Activated CD8-positive, alpha-beta memory T cell treated with anti-CD3 and anti-CD28 coated beads, Interleukin-2, amount 50 U/mL, for 4 hours (primary cell): ENCODE measurements at regions not wholly inside any gene's neighbourhood (a gene's known extent, or its start where the extent isn't known, plus 50 kb on each side); places are given as distances from the start of the nearest gene placed in this dataset.
A peak's percentile ranks its signal among the peaks of the same experiment; 100 is the strongest.

Experiments used
- DNase-seq: peaks from one replicate; pipeline ENCODE4 v3.0.0-alpha.2; 2020

DNA sequence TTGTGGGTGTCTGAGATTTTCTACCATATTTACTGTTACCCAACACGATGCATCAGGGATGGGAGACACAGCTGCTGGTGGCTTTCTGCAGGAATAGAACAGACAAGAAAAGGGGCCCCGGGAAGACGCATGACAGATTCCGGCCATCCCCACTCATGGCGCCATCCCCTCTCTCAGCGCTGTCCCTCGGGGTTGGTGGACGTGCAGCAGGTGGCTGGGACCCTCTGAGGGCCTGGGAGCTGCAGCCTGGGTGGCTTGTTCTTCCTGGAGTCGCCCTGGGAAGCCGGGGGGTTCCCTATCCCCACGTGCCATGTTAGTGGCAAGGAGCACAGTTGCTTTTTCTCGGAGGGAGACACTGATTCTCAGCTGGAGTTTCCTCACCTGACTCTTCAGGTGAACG is 1123.3 kb downstream of the BRD1 start:
- DNase-seq, result peak; percentile 6

DNA sequence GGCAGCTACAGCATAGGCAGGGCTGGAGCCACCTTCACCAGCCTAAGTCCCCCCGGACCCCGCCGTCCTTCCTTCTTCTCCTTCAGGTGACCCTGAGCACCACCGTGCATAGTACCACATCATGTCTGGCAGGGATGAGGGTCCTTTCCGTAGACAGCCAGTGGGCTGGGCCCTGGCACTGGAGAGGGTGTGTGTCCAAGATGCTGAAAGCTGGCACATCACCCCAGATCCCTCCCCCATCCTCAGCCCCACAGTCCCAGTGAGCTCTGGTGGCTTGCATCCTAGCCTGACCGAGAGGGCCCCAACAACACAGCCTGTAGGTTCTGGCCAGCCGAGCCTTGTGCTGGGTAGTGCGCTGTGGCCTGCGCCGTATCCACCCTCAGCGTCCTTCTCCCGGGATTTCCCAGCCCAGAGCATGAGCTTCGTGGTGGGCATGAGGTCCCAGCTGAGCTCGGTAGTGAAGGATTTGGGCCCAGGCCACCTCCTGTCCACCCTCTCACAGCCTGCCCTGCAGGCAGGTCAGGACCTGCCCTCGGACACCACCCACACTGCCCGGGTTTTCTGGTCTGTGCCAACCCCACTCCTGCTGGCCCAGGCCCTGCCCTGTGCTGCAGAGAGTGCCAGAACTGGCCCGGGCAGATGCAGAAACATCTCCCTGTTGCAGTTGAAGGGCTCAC is 1124.3 kb downstream of the BRD1 start:
- DNase-seq, result no peak

DNA sequence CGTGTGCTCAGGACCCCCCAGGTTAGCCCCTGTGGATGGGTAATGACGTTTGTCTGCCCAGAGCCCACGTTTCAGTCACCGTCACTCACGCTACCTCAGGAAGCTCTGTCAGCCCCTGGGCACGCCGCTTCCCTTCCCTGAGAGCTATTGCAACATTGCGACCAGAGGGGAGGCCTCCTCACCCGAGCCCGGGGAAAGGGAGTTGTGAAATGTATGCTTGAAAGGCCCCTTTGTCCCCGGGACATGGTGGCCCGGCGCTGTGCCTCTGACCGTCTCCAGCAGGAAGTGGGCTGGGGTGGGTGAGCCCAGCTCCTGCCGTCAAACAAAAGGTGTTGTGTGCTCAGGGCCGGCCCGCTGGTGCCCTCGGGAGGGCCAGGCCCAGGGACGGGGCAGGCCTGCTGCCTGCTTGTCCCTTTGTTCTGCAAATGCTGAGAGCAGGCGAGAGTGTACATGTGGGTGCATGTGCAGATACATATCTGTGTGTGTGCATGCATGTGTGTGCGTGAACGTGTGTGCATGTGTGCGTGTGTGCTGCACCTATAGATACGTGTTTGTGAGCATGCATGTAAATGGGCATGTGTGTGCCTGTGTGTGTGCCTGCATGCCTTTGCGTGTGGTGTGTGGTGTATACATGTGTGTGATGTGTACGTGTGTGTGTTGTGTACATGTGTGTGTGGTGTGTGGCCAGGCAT is 1125.0 kb downstream of the BRD1 start:
- DNase-seq, result no peak

DNA sequence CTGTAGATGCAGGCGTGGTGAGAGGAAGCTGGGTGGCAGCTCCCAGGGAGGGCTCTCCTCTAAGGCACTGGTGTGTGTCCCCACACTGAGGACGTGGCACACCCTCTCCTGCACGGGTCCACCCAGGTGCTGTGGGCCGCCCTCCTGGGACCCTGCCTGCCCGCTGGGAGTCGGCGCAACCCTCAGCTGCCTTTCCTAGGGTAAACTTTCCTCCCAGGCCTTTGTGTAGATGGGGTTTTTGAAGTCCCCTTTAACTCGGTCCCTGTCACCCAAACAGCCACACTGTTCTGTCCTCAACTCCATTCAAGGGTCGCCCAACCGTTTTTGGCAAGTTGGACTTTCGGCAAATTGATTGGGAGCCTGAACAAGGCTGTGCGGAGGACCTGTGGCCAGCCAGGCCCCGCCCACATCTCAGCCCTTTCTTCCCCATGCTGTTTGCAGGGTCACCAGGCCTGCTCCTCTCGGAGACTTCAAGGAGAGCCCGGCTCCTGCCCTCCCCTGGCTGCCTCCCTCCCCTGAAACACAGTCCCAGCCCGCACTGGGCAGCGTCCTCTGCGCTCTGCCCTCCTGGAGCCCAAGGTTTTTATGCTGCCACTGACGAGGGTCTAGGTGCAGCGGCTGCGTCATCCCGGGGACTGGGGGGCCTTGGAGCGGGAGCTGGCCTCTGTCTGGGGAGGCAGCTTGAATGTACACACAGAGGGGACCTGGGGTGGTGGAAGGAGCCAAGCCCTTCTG is 1126.2 kb downstream of the BRD1 start:
- no peak for DNase-seq

DNA sequence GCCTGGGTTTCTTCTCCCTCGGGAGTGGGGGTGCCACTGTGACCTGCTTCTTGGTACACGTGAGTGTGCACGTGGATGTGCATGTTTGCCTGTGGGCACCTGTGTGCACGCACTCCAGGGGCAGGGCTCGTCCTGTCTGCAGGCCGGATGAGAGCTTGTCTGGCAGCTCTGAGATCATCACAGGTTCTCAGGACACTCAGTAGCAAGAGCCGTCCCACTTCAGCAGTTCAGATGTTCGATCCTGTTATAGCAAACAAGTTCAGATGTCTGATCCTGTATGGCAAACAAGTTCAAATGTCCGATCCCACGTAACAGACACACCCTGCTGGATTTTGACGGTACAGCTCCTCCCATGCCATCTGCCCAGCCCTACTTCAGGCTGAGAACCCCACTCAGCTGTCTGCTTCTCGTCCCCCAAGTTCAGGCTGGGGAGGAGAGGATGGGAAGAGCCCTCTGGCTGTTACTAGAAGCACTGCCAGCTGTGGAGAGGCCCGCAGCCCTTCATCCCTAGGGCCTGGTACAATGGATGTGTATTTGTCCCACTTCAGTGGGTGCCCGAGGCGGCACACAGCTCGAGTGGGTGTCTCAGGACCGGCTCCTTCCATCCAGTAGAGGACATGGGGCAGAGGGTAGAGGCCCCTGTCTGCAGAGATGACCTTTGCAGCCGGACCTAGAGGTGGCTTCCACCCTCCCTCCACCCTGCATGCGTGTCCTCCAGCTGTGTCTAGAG is 1126.9 kb downstream of the BRD1 start:
- no peak for DNase-seq

DNA sequence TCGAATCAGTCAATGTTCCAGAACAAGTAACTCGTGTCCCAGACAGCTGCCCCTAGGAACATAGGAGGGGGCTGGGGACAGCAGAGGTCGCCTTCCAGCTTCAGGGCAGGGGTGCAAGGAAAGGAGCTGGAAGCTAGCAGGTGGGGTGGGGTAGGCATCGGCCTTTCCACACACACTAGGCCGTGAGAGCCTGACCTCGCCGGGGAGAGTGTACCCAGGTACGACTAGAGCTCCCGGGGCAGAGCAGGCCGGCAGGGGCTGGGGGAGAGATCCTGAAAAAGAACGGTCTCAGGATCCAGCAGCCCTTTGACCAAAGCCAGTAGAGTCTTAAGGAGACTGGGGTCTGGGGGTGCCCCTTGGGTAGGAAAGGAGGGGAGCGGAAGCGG is 1127.5 kb downstream of the BRD1 start:
- DNase-seq, result no peak

DNA sequence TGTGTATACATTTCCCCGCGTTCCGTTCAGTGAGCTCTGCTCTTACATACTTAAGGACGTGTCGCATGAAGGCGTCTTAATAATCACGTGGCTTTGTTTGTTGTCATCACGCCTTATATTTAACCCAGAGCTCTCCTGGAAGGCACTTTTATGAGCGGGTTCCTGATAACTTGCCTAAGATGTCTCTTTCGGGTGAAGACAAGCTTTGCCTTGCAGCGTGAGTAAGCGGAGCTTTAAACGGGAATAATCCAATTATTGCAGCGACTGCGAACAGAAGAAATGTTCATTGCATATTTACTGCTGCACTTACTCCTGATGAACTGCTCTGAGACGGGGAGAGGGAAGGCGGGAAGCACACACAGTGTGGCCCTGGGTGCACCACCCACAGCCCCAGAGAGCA is 1128.2 kb downstream of the BRD1 start:
- DNase-seq, result no peak

DNA sequence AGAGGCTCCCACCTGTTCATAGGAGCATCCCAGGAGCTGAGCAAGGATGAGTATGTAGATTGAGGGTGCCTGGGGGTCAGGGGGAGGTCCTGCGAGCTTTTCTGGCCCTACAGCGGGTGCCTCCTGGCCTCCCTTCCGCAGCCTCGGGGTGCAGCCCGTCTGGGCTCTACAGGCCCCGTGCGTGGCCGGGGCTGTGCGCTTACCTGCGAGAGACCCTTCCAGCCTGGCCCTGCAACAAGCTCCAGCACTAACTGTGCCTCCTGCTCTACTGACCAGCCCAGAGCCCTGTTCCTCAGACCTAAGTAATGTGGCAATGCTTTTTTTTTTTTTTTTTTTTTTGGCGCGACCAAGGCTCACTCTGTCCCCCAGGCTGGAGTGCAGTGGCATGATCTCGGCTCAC is 1129.1 kb downstream of the BRD1 start:
- no peak for DNase-seq

DNA sequence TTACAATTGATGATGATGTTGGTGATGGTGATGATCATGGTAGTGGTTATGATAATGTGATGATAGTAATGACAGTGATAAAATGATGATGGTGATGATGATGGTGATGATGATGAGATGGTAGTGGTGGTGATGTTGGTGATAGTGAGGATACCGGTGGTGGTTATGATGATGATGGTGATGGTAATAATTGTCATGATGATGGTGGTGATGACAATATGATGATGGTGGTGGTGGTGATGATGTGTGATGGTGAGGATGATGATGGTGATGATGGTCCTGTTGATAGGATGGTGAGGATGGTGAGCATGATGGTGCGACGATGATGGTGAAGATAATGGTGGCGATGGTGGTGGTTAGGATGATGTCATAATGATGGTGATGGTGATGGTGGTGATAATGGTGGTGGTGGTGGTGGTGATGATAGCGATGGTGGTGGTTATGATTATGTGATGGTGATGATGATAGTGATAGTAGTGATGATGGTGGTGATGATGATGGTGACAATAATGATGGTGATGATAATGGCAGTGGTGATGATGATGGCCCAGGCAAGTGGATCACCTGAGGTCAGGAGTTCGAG is 1129.9 kb downstream of the BRD1 start:
- no peak for DNase-seq

DNA sequence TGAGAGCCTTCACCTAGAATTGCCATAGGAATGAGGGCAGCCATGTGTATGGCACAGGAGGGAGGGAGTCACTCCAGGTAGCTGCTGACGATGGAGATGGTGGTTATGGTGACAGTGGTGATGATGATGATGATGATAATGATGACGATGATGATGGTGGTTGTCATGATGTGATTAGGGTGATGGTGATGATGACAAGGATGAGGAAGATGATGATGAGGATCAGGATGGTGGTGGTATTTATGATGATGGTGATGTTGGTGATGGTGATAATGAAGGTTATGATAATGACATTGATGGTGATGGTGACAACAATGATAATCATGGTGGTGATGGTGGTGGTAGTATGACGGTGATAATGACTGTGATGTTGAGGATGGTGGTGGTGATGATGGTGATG is 1130.5 kb downstream of the BRD1 start:
- DNase-seq, result no peak

DNA sequence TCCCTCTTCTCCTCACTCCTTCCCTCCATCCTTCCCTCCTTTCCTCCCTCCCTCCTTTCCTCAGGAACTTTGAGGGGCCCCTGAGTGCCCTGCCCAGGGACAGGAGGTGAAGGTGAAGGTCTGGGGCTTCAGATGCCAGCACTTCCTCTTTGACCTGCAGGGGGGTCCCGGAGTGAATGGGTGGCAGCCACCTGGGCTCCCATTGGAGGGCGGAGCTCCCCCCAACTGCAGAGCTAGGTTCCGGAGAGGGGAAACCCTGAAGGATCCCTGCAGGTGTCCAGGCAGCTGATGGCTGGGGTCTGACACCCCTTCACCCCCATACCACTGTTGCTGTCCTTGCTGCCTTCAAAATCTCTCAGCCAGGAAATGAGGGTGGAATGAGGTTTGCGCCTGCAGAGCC is 1131.3 kb downstream of the BRD1 start:
- no peak for DNase-seq

DNA sequence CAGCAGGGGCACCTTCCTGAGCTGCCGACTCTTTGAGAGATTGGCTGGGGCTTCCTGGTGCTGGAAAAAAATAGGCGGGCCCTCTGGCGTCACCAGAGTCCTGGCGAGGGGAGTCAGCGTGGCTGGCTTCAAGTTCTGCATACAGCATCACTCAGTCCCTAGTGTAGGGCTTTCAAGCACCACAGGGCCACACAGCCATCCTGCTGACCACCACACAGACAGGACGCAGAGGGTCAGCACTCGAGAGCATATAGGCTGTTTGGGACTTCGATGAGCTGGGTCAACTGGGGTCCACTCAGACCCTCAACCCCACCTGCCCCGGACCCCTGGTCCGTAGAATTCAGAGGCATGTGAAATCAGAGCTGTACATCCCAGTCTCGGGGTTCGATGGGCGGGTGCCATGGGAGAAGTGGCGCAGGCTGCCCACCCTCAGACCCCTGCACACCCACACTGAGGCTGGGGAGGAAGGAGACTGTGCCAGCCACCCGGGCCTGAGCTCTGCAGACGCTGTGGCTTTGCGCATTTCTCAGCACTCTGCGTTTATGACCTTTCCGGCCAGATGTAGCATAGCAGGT is 1131.9 kb downstream of the BRD1 start:
- no peak for DNase-seq

DNA sequence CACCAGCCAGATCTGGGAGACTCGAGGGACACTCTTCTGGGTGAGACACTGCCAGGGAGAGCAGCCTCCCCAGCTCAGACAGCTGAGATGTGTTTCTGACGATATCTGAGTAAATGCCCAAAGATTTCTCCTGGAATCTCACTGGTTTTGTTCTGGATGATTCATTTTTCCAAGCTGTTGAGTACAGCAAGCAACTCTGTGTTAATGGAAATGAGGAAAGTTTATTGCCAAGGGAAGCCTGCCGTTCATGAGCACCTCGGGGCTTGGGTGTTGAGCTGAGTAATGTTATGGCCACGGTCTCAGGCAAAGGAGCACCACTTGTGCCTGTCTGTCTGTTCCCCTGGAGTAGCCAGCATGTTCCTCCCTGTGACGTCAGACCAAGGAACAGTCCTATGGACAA is 1132.4 kb downstream of the BRD1 start:
- DNase-seq, result no peak

DNA sequence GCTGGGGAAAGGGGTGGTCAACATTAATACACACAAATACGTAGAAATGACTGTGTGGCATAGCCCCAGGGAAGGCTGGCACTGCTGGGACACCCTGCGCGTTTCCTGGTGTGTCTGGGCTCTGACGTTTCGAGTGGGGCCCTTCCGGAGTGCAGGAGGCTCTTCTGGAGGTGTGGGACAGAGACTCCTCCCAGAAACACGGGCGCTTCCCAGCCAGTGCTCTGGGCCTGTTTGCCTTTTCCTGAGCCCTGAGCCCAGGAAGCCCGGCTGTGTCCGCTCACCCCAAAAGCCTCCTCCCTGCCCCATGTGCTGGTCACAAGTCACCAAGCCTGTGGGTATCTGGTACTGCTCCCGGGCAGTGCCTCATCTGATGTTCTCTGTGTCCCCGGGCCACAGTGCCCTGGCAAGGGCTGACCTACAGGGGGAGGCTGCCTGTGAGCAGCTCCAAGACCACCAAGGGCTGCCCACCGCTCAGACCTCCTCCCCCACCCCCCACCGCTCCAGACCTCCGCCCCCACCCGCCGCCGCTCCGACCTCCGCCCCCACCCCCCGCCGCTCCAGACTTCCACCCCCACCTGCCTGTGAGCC is 1133.3 kb downstream of the BRD1 start:
- DNase-seq, result no peak

DNA sequence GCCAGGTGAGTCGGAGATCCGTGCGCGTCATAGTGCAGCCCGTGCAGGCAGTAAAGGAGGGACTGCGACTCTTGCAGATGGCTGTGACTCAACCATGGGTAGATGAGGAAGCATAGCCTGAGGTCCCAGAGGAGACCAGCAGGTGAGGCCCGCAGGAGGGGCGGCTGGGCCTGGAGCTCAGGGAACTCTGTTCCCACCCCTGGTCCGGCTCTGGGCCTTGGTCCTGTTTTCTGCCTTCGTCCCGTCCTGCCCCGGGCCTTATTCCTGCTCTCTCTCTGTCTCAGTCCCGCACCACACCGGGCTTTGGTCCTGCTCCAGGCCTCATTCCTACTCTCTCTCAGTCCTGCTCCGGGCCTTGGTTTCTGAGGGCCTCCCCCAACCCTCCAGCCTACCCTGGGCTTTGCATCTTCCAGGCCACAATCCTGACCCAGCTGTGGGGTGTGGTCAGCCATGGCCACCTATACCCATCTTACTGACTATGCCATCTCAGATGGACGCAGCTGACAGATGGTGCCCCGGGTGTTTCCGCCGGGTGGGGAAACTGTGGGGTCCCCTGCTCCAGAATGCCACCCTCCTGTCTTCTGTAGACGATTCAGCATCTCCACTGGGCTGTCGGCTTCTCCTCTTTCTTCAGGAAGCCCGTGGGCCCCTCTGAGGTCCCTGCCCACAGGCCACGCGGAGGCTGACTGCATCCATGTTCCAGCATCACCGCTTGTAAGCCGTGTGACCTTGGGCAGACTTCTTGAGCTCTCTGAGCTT is 1134.1 kb downstream of the BRD1 start:
- no peak for DNase-seq

DNA sequence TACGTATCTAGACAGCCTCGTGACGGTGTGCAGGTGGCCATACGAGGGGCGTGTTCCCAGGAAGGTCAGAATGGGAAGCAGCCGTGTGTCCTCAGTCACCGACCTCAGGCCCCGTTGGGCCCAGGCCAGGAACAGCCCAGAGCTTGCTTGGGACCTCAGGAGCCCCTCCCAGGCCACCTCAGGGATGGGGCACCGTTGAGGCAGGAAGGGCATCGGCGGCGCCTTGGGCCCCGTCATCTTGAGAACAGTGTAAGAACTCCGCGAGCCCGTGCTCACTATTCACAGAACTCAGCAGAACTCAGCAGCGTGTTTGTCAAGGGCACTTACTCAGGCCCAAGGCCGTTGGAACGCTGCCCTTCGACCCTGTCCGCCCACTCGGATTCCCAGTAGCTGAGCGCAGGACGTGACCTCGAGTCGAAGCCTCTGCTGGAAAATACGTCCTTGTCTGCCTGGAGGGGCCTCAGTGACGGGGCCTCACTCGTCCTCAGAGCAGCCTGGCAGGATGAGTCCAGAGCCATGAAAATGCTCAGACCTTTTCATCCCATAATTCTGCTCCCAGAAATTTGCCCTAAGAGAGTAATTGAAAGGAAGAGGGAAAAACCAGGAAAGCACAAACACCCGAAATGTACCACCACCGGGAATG is 1134.8 kb downstream of the BRD1 start:
- no peak for DNase-seq

DNA sequence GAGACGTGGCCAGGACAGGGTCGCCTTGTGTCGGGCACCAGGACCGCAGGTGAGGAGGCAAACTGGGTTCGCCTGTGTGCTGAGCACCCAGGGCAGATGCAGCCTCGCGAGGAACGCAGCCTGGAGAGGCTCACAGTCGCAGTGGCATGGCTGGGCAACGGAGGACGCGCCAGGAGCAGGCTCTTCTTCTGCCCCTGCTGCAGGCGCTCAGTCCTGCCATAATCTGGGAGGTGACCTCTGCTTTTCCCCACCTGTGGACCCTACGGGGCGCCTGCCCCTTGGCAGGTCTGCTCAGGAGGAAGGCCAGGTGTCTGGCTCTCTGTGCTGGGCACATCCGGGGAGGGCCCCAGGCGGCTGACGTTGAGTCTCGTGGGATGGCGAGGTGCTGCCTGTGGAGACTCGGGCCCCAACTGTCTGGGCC is 1136.2 kb downstream of the BRD1 start:
- DNase-seq, result no peak

DNA sequence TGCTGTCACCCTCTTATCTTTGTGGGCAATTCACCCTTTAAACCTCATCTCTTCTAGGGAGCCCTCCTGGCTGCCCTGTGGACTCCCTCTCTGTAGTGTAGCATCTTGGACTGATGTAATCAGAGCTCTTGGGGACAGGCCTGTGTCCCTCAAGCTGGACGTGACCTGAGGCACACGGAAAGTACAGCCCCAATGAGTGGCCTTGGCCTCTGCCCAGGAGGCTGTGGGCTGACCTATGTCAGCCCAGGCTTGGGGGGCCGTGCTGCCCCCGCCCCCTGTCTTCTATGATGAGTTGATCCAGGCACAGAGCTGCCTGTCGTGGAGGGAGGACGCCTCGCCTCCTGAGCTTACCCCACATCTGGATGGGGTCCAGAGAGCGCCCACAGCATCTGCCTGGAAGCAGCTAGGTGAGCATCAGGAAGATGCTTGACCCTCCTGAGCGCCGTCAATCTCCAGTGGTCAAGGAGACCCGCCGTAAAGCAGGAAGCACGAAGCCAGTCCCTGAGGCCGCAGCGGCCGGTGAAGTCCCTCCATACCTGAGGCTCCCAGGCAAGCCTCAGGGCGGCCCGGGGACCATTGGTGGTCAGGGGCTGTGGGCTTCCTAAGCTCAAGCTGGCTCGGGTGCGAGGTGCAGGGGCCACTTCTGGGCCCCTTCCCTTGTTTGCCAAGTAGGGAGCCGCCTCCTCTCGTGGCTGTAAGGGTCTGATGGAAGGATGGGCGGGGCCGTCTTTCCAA is 1136.9 kb downstream of the BRD1 start:
- no peak for DNase-seq

DNA sequence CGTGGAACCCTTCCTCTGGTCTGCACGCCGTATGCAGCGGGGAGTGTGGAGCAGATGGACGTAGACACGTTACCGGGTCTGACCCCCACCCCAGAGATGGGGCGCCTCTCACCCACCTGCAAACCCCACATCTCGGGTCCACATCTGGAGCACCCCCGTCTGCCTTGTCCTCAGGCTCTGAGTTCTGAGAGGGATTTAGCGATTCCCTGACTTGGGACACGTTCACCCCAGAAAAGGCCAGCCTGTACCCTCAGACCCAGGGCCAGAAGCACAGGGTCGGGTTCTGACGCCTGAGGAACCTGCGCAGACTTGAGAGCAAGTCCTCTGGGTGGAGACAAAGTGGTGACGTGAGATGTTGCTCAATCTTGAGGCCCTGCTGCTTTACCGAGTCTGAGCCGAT is 1138.5 kb downstream of the BRD1 start:
- no peak for DNase-seq

DNA sequence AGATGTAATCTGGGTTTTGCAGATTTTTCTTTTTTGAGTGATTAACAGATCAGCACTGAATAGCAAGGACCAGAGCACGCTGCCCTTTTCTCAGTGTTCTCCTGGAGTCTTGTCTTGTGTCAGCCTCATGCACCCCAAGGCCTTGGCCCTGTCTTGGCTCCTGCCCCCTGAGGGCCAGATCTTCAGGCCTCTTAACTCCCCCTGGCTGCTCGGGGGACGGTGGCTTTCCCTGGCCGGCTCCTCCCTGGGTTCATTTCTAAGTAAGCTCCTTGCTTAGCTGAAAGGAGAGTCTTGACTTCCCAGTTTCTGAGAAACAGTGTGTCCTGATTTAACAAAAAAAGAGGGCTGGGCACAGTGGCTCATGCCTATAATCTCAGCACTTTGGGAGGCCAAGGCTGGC is 1139.3 kb downstream of the BRD1 start:
- no peak for DNase-seq
